ENCODE measurements at regions not wholly inside any gene's neighbourhood (a gene's known extent, or its start where the extent isn't known, plus 50 kb on each side); places are given as distances from the start of the nearest gene placed in this dataset.

- 13 to 30% methylated on average over 2 of the region's 2 CpGs for WGBS, 2 experiments (ENCODE audit: low coverage in 1 of 2, low lambda C conversion rate in 2 of 2, missing lambda C conversion rate in 2 of 2)
- no peaks in the 10 kb centered on the region for H3K9me3 ChIP-seq (ENCODE audit: low read depth)
- H4K20me1 ChIP-seq (ENCODE audit: insufficient read depth) = no peaks in the 10 kb centered on the region
- H3K27me3 ChIP-seq (replicated peaks; ENCODE audit: insufficient read depth) = no peaks in the 10 kb centered on the region
- H3K27ac ChIP-seq = no peak overlapping the region
- H3F3A ChIP-seq (ENCODE audit: insufficient read depth) = no peaks in the 10 kb centered on the region
- DNase-seq = peak; percentile 64
- no peaks in the 10 kb centered on the region for H3K79me2 ChIP-seq (ENCODE audit: insufficient read depth)
- H2AFZ ChIP-seq = no peak overlapping the region
- no peak overlapping the region for H3K4me3 ChIP-seq
- no peak overlapping the region for H3K9ac ChIP-seq
- TF ChIP-seq EZH2phosphoT487 (IDR thresholded peaks at IDR 0.05; ENCODE audit: insufficient read depth, low read depth) (no peak), EZH2 (IDR thresholded peaks at IDR 0.05; ENCODE audit: insufficient read depth, poor library complexity, severe bottlenecking) (no peak)
- in situ Hi-C loops (cut with MboI) = no loop called here
- H3K36me3 ChIP-seq (ENCODE audit: low read depth) = no peaks in the 10 kb centered on the region
- H3K9me2 ChIP-seq (ENCODE audit: insufficient read depth) = no peaks in the 10 kb centered on the region
- H3K4me1 ChIP-seq (ENCODE audit: insufficient read depth) = no peaks in the 10 kb centered on the region; the same call in 1 of the 2 replicates
- H3K4me2 ChIP-seq (ENCODE audit: unreplicated experiment) = no peak overlapping the region
Observed at GRCh38 chr2:7417845-7418742, 500.9 kb downstream of the RNF144A start.

GRCh38 chr2:7419186-7419585 lies 502.0 kb downstream of the RNF144A start:
- 68 to 83% methylated on average over 1 of the region's 1 CpG for WGBS, 2 experiments (ENCODE audit: low coverage in 1 of 2, low lambda C conversion rate in 2 of 2, missing lambda C conversion rate in 2 of 2)
- no peak for DNase-seq
- no peak overlapping the region for H2AFZ ChIP-seq
- in situ Hi-C loops (cut with MboI) = no loop called here
- no peak overlapping the region for H3K9ac ChIP-seq
- H3K36me3 ChIP-seq (ENCODE audit: low read depth) = no peaks in the 10 kb centered on the region
- H3K4me3 ChIP-seq = no peak overlapping the region
- TF ChIP-seq EZH2 (IDR thresholded peaks at IDR 0.05; ENCODE audit: insufficient read depth, poor library complexity, severe bottlenecking) (no peak), EZH2phosphoT487 (IDR thresholded peaks at IDR 0.05; ENCODE audit: insufficient read depth, low read depth) (no peak)
- H3K4me1 ChIP-seq (ENCODE audit: insufficient read depth) = no peaks in the 10 kb centered on the region; the same call in 1 of the 2 replicates
- no peaks in the 10 kb centered on the region for H3K79me2 ChIP-seq (ENCODE audit: insufficient read depth)
- no peaks in the 10 kb centered on the region for H3F3A ChIP-seq (ENCODE audit: insufficient read depth)
- no peaks in the 10 kb centered on the region; the same call in 1 of the 2 replicates for H3K27me3 ChIP-seq (replicated peaks; ENCODE audit: insufficient read depth)
- H3K4me2 ChIP-seq (ENCODE audit: unreplicated experiment) = no peak overlapping the region
- no peaks in the 10 kb centered on the region for H4K20me1 ChIP-seq (ENCODE audit: insufficient read depth)
- H3K9me2 ChIP-seq (ENCODE audit: insufficient read depth) = no peaks in the 10 kb centered on the region
- H3K27ac ChIP-seq = no peak overlapping the region
- no peaks in the 10 kb centered on the region for H3K9me3 ChIP-seq (ENCODE audit: low read depth)

- no peaks in the 10 kb centered on the region for H3F3A ChIP-seq (ENCODE audit: insufficient read depth)
- no peaks in the 10 kb centered on the region for H3K9me2 ChIP-seq (ENCODE audit: insufficient read depth)
- no peaks in the 10 kb centered on the region for H4K20me1 ChIP-seq (ENCODE audit: insufficient read depth)
- WGBS, 2 experiments (ENCODE audit: low coverage in 1 of 2, low lambda C conversion rate in 2 of 2, missing lambda C conversion rate in 2 of 2) = 80 to 86% methylated on average over 1 of the region's 1 CpG
- H2AFZ ChIP-seq = no peak overlapping the region
- DNase-seq = no peak
- in situ Hi-C loops (cut with MboI) = loop anchor here (5.0 kb wide), 1 partner anchor 1267 kb away; no protein-coding TSS in a partner anchor
- H3K27ac ChIP-seq = no peak overlapping the region
- no peak overlapping the region for H3K9ac ChIP-seq
- H3K79me2 ChIP-seq (ENCODE audit: insufficient read depth) = no peaks in the 10 kb centered on the region
- H3K36me3 ChIP-seq (ENCODE audit: low read depth) = no peaks in the 10 kb centered on the region
- no peaks in the 10 kb centered on the region for H3K9me3 ChIP-seq (ENCODE audit: low read depth)
- H3K27me3 ChIP-seq (replicated peaks; ENCODE audit: insufficient read depth) = no peaks in the 10 kb centered on the region; the same call in 1 of the 2 replicates
- TF ChIP-seq EZH2phosphoT487 (IDR thresholded peaks at IDR 0.05; ENCODE audit: insufficient read depth, low read depth) (no peak), EZH2 (IDR thresholded peaks at IDR 0.05; ENCODE audit: insufficient read depth, poor library complexity, severe bottlenecking) (no peak)
- no peaks in the 10 kb centered on the region; the same call in 1 of the 2 replicates for H3K4me1 ChIP-seq (ENCODE audit: insufficient read depth)
- no peak overlapping the region for H3K4me3 ChIP-seq
- H3K4me2 ChIP-seq (ENCODE audit: unreplicated experiment) = no peak overlapping the region
Observed at GRCh38 chr2:7419814-7420311, 502.7 kb downstream of the RNF144A start.

GRCh38 chr2:7420530-7420929 lies 503.3 kb downstream of the RNF144A start:
- H2AFZ ChIP-seq = no peak overlapping the region
- no peaks in the 10 kb centered on the region for H3K79me2 ChIP-seq (ENCODE audit: insufficient read depth)
- in situ Hi-C loops (cut with MboI) = loop anchor here (5.0 kb wide), 1 partner anchor 1267 kb away; no protein-coding TSS in a partner anchor
- H3K27ac ChIP-seq = no peak overlapping the region
- no peak overlapping the region for H3K4me3 ChIP-seq
- H3K36me3 ChIP-seq (ENCODE audit: low read depth) = no peaks in the 10 kb centered on the region
- no peaks in the 10 kb centered on the region for H3K9me2 ChIP-seq (ENCODE audit: insufficient read depth)
- no peak overlapping the region for H3K9ac ChIP-seq
- DNase-seq = no peak
- H3K4me1 ChIP-seq (ENCODE audit: insufficient read depth) = no peaks in the 10 kb centered on the region; the same call in 1 of the 2 replicates
- H3F3A ChIP-seq (ENCODE audit: insufficient read depth) = no peaks in the 10 kb centered on the region
- no peaks in the 10 kb centered on the region for H3K9me3 ChIP-seq (ENCODE audit: low read depth)
- H3K4me2 ChIP-seq (ENCODE audit: unreplicated experiment) = no peak overlapping the region
- TF ChIP-seq EZH2 (IDR thresholded peaks at IDR 0.05; ENCODE audit: insufficient read depth, poor library complexity, severe bottlenecking) (no peak), EZH2phosphoT487 (IDR thresholded peaks at IDR 0.05; ENCODE audit: insufficient read depth, low read depth) (no peak)
- no peaks in the 10 kb centered on the region for H4K20me1 ChIP-seq (ENCODE audit: insufficient read depth)
- WGBS, 2 experiments (ENCODE audit: low coverage in 1 of 2, low lambda C conversion rate in 2 of 2, missing lambda C conversion rate in 2 of 2) = 82 to 84% methylated on average over 6 of the region's 6 CpGs
- H3K27me3 ChIP-seq (replicated peaks; ENCODE audit: insufficient read depth) = no peaks in the 10 kb centered on the region; the same call in 1 of the 2 replicates

All from GM23248 (cell line).